Panc1 (cell line): ENCODE measurements at regions not wholly inside any gene's neighbourhood (a gene's known extent, or its start where the extent isn't known, plus 50 kb on each side); places are given as distances from the start of the nearest gene placed in this dataset.

ENCODE experiments used
- CTCF ChIP-seq: fragments of 450-650 bp; IDR thresholded peaks from 2 replicates; pipeline ENCODE4 v1.5.1; 2017; ENCODE audit warnings: mild to moderate bottlenecking
- POLR2AphosphoS5 ChIP-seq: IDR thresholded peaks from 2 replicates; pipeline ENCODE4 v1.6.1; 2012; ENCODE audit warnings: mild to moderate bottlenecking, low read depth, low read length, moderate library complexity
- SIN3A ChIP-seq: IDR thresholded peaks from 2 replicates; pipeline ENCODE4 v1.6.1; 2012; ENCODE audit warnings: low read depth, mild to moderate bottlenecking, low read length, moderate library complexity, borderline replicate concordance; ENCODE audit not compliant: insufficient read depth
- TCF7L2 ChIP-seq: IDR thresholded peaks from 2 replicates; pipeline ENCODE4 v1.6.1; 2011; ENCODE audit warnings: mild to moderate bottlenecking, low read depth, low read length, inconsistent platforms

DNA sequence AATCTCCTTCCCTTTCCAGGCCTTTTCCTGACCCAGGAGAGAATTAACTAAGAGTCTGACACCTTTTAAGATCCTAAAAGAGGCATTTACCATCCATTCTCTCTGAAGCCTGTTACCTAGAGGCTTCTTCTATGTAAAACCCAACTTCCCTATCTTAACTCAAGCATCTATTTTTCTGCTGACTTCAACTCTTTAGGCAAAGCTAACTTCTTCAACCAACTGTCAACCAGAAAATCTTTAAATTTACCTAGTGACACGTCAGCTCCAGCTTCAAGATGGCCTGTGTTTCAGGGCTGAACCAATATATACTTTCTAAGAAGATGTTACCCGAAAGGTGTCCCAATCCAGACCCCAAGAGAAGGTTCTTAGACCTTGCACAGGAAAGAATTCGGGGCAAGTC, 492.3 kb upstream of the AUTS2 start:
- TF ChIP-seq CTCF: no peak
- TF ChIP-seq POLR2AphosphoS5: no peak
- no peak for TF ChIP-seq TCF7L2
- no peak for TF ChIP-seq SIN3A
